IMR-90 (cell line): ENCODE measurements at regions not wholly inside any gene's neighbourhood (a gene's known extent, or its start where the extent isn't known, plus 50 kb on each side); places are given as distances from the start of the nearest gene placed in this dataset.

Experiments
- NFE2L2 ChIP-seq: fragments of 150-350 bp; IDR thresholded peaks from 2 replicates; pipeline ENCODE4 v1.6.1; 2016; ENCODE audit warnings: low read depth, mild to moderate bottlenecking, low read length
- POLR2A ChIP-seq: IDR thresholded peaks from 2 replicates; pipeline ENCODE4 v1.6.1; 2012; ENCODE audit warnings: mild to moderate bottlenecking, low read depth, low read length
- TF ChIP-seq, protein P1 (sequence below): conservative IDR thresholded peaks from 2 replicates; pipeline ENCODE4 v1.5.1; 2012; ENCODE audit warnings: mild to moderate bottlenecking, low read depth, low read length, improper control_type of control experiment

DNA sequence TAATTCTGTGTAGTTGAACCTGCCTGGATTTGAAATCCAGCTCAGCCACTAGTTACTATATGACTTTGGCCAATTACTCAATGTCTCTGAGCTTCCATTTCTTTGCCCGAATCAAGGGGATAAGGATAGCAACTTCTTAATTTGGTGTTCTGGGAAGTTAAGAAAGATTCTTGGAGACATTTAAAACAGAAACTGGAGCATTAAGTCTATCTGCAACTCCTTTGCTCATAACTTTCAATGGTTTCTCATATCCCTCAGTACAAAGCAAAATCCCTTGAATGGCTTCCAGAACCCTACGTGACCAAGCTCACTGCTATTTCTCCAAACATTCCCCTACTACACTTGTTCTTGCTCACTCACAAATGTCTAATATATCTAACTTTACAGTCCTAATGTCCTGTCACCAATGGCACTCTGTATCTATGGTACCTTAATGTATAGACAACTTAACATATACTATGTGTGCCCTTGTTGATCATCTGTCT is 849.1 kb upstream of the SLIT2 start:
- TF ChIP-seq, protein P1, sequence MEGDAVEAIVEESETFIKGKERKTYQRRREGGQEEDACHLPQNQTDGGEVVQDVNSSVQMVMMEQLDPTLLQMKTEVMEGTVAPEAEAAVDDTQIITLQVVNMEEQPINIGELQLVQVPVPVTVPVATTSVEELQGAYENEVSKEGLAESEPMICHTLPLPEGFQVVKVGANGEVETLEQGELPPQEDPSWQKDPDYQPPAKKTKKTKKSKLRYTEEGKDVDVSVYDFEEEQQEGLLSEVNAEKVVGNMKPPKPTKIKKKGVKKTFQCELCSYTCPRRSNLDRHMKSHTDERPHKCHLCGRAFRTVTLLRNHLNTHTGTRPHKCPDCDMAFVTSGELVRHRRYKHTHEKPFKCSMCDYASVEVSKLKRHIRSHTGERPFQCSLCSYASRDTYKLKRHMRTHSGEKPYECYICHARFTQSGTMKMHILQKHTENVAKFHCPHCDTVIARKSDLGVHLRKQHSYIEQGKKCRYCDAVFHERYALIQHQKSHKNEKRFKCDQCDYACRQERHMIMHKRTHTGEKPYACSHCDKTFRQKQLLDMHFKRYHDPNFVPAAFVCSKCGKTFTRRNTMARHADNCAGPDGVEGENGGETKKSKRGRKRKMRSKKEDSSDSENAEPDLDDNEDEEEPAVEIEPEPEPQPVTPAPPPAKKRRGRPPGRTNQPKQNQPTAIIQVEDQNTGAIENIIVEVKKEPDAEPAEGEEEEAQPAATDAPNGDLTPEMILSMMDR, result no peak
- no peak for TF ChIP-seq POLR2A
- no peak for TF ChIP-seq NFE2L2
